Upper lobe of right lung (tissue), 1 donor: ENCODE measurements at regions not wholly inside any gene's neighbourhood (a gene's known extent, or its start where the extent isn't known, plus 50 kb on each side); places are given as distances from the start of the nearest gene placed in this dataset.
A peak's percentile ranks its signal among the peaks of the same experiment; 100 is the strongest.

ENCODE experiments used
- ATAC-seq: fragments of 200-7000 bp; cut with Tn5 transposase; one replicate; pipeline ENCODE4 v1.9.1; 2020; ENCODE audit warnings: mild to moderate bottlenecking, moderate library complexity
- DNase-seq: peaks from one replicate; pipeline ENCODE4 v3.0.0-alpha.2; 2020
- H3K27ac ChIP-seq: fragments of 200-600 bp; one replicate; pipeline ENCODE4 v1.8.0; 2022
- H3K27me3 ChIP-seq: fragments of 200-600 bp; one replicate; pipeline ENCODE4 v1.8.0; 2022; ENCODE audit warnings: mild to moderate bottlenecking
- H3K36me3 ChIP-seq: fragments of 200-600 bp; one replicate; pipeline ENCODE4 v1.8.0; 2022
- H3K4me1 ChIP-seq: fragments of 200-600 bp; one replicate; pipeline ENCODE4 v1.8.0; 2022
- H3K4me3 ChIP-seq: fragments of 200-600 bp; one replicate; pipeline ENCODE4 v1.8.0; 2022; ENCODE audit warnings: mild to moderate bottlenecking
- H3K9me3 ChIP-seq: fragments of 200-600 bp; one replicate; pipeline ENCODE4 v1.8.0; 2022
- CTCF ChIP-seq: fragments of 200-600 bp; IDR thresholded peaks from one replicate; pipeline ENCODE4 v1.8.0; 2022; ENCODE audit warnings: antibody characterized with exemption
- intact Hi-C: fragments of 100-400 bp; cut with DNase I; formaldehyde crosslinking; loops from one replicate; pipeline ENCODE4 v1.11.0; 2022
- donor health status: DM: no; HTN: yes; CAD: no; lungs with severe emphysema.

- DNase-seq (no peak), ATAC-seq (peak; percentile 29)
- no peak for TF ChIP-seq CTCF
- intact Hi-C loops: no loop called here
- no peak overlapping the region for H3K27ac ChIP-seq
- no peaks in the 10 kb centered on the region for H3K36me3 ChIP-seq
- no peaks in the 10 kb centered on the region for H3K4me1 ChIP-seq
- no peaks in the 10 kb centered on the region for H3K9me3 ChIP-seq
- no peak overlapping the region for H3K4me3 ChIP-seq
- no peaks in the 10 kb centered on the region for H3K27me3 ChIP-seq
Measured at GRCh38 chr14:43939836-43940235, 567.2 kb downstream of the FSCB start.

GRCh38 chr14:43938588-43939281, 568.3 kb downstream of the FSCB start:
- intact Hi-C loops: no loop called here
- TF ChIP-seq CTCF: no peak
- no peaks in the 10 kb centered on the region for H3K36me3 ChIP-seq
- no peaks in the 10 kb centered on the region for H3K4me1 ChIP-seq
- no peaks in the 10 kb centered on the region for H3K27me3 ChIP-seq
- no peak overlapping the region for H3K27ac ChIP-seq
- ATAC-seq (peak; percentile 46), DNase-seq (no peak)
- H3K4me3 ChIP-seq: no peak overlapping the region
- no peaks in the 10 kb centered on the region for H3K9me3 ChIP-seq

GRCh38 chr14:43937001-43937400, 570.1 kb downstream of the FSCB start:
- H3K36me3 ChIP-seq: no peaks in the 10 kb centered on the region
- ATAC-seq (no peak), DNase-seq (no peak)
- no peak overlapping the region for H3K27ac ChIP-seq
- H3K4me1 ChIP-seq: no peaks in the 10 kb centered on the region
- intact Hi-C loops: no loop called here
- no peaks in the 10 kb centered on the region for H3K27me3 ChIP-seq
- H3K4me3 ChIP-seq: no peak overlapping the region
- TF ChIP-seq CTCF: no peak
- H3K9me3 ChIP-seq: no peaks in the 10 kb centered on the region

- ATAC-seq (no peak), DNase-seq (no peak)
- H3K4me1 ChIP-seq: no peaks in the 10 kb centered on the region
- H3K9me3 ChIP-seq: no peaks in the 10 kb centered on the region
- H3K36me3 ChIP-seq: no peaks in the 10 kb centered on the region
- no peaks in the 10 kb centered on the region for H3K27me3 ChIP-seq
- no peak for TF ChIP-seq CTCF
- no peak overlapping the region for H3K4me3 ChIP-seq
- intact Hi-C loops: no loop called here
- H3K27ac ChIP-seq: no peak overlapping the region
Measured at GRCh38 chr14:43934102-43934501, 573.0 kb downstream of the FSCB start.

- Histone ChIP-seq H3K36me3 (no peaks in the 10 kb centered on the region), H3K27me3 (no peaks in the 10 kb centered on the region), H3K4me1 (no peaks in the 10 kb centered on the region), H3K9me3 (no peaks in the 10 kb centered on the region), H3K4me3 (no peak overlapping the region), H3K27ac (no peak overlapping the region)
- intact Hi-C loops: no loop called here
- TF ChIP-seq CTCF: no peak
- DNase-seq (no peak), ATAC-seq (no peak)
Measured at GRCh38 chr14:43914041-43914693, 592.9 kb downstream of the FSCB start.
